ENCODE measurements at regions not wholly inside any gene's neighbourhood (a gene's known extent, or its start where the extent isn't known, plus 50 kb on each side); places are given as distances from the start of the nearest gene placed in this dataset.

- Histone ChIP-seq H2BK120ac (ENCODE audit: low read depth, low read length) (no peak overlapping the region), H3K4ac (ENCODE audit: low read depth, low read length) (no peak overlapping the region), H3K27me3 (ENCODE audit: control insufficient read depth, insufficient read depth, low read length) (peaks cover 7% of the 10 kb centered on the region), H4K8ac (ENCODE audit: low read depth in 2 of 2, low read length in 2 of 2) (no peak overlapping the region), H3K36me3 (ENCODE audit: control insufficient read depth, insufficient read depth, low read length) (no peaks in the 10 kb centered on the region), H3K4me3 (ENCODE audit: insufficient read depth, low read depth, low read length) (no peak overlapping the region), H2AK9ac (replicated peaks; ENCODE audit: low read depth, low read length, poor library complexity) (no peak overlapping the region), H4K20me1 (ENCODE audit: insufficient read depth, low read length) (no peaks in the 10 kb centered on the region), H3K9me3 (ENCODE audit: control insufficient read depth, insufficient read depth, low read length) (no peaks in the 10 kb centered on the region), H3K23ac (ENCODE audit: low read depth, low read length) (no peak overlapping the region), H4K5ac (ENCODE audit: low read depth, low read length) (no peak overlapping the region), H3K14ac (replicated peaks; ENCODE audit: low read depth, low read length) (no peak overlapping the region), H2BK20ac (ENCODE audit: low read depth, low read length) (no peak overlapping the region), H3K79me1 (ENCODE audit: low read depth in 1 of 2, low read length in 2 of 2) (no peaks in the 10 kb centered on the region), H2AK5ac (ENCODE audit: low read depth, low read length) (no peak overlapping the region), H3K27ac (ENCODE audit: insufficient read depth, low read length) (no peak overlapping the region), H2AFZ (replicated peaks; ENCODE audit: low read length, poor library complexity) (no peak overlapping the region), H2BK15ac (ENCODE audit: low read depth, low read length) (no peak overlapping the region), H3K9ac (ENCODE audit: low read depth, low read length) (no peak overlapping the region), H2BK5ac (ENCODE audit: low read depth, low read length, poor library complexity, severe bottlenecking) (no peak overlapping the region), H3K4me1 (ENCODE audit: control insufficient read depth, insufficient read depth, low read length) (no peaks in the 10 kb centered on the region), H3K9me1 (ENCODE audit: insufficient read depth, low read length) (no peaks in the 10 kb centered on the region), H4K91ac (ENCODE audit: insufficient read depth, low read depth, low read length) (no peak overlapping the region), H3K4me2 (ENCODE audit: low read depth, low read length) (no peak overlapping the region), H3K18ac (ENCODE audit: low read depth, low read length) (no peak overlapping the region), H3K56ac (ENCODE audit: extremely low read depth, insufficient read depth, low read length) (no peak overlapping the region)
- WGBS, 2 experiments (ENCODE audit: extremely low coverage in 2 of 2, insufficient read length in 1 of 2): no CpG with 5 or more reads among the region's 4 CpGs
- CTCF ChIA-PET: no interaction called here
- DNase-seq: no peak
- no TSS peak for BruUV-seq (replicated peaks)
- intact Hi-C loops (cut with micrococcal nuclease): no loop called here
- in situ Hi-C loops (cut with MboI; ENCODE audit: low sequenced_read_pairs): no loop called here
- ATAC-seq (ENCODE audit: low read depth): no peak
- dilution Hi-C loops (cut with HindIII; ENCODE audit: low sequenced_read_pairs, unreplicated experiment): no loop called here
- POLR2A ChIA-PET (ENCODE audit: unreplicated experiment): no interaction called here
- TF ChIP-seq MXI1 (IDR thresholded peaks at IDR 0.05; ENCODE audit: borderline replicate concordance, low read depth, low read length) (no peak), BHLHE40 (IDR thresholded peaks at IDR 0.05; ENCODE audit: low read depth, low read length) (no peak), CEBPB (IDR thresholded peaks at IDR 0.05; ENCODE audit: low read depth, low read length) (no peak), RCOR1 (IDR thresholded peaks at IDR 0.05; ENCODE audit: insufficient replicate concordance, low read length) (no peak), RFX5 (IDR thresholded peaks at IDR 0.05; ENCODE audit: low read depth, low read length) (no peak), USF2 (IDR thresholded peaks at IDR 0.05; ENCODE audit: low read depth, low read length) (no peak), MAZ (IDR thresholded peaks at IDR 0.05; ENCODE audit: borderline replicate concordance, low read depth, low read length) (no peak), CTCF (conservative IDR thresholded peaks at IDR 0.05; ENCODE audit: low read depth, low read length) (no peak), NFE2L2 (IDR thresholded peaks at IDR 0.05; ENCODE audit: low read depth, low read length) (no peak), ELK1 (IDR thresholded peaks at IDR 0.05; ENCODE audit: borderline replicate concordance, low read depth, low read length) (no peak), RAD21 (IDR thresholded peaks at IDR 0.05; ENCODE audit: low read length) (no peak)
These were observed 335.1 kb downstream of the BMPER start for GRCh38 chr7:34240417-34240816.

All from IMR-90 (cell line).